HuH-7.5 (cell line): ENCODE measurements at regions not wholly inside any gene's neighbourhood (a gene's known extent, or its start where the extent isn't known, plus 50 kb on each side); places are given as distances from the start of the nearest gene placed in this dataset.

Experiments
- DNase-seq: peaks from one replicate; pipeline ENCODE4 v3.0.0; 2011; ENCODE audit warnings: low spot score

GRCh38 chr21:22399681-22400514, 1401.7 kb downstream of the NCAM2 start:
- DNase-seq, result no peak

GRCh38 chr21:22409571-22409970, 1411.4 kb downstream of the NCAM2 start:
- no peak for DNase-seq

GRCh38 chr21:22416555-22416954, 1418.3 kb downstream of the NCAM2 start:
- no peak for DNase-seq

- no peak for DNase-seq
Observed at GRCh38 chr21:22421416-22422180, 1423.4 kb downstream of the NCAM2 start.

GRCh38 chr21:22438428-22439086, 1440.3 kb downstream of the NCAM2 start:
- no peak for DNase-seq

- DNase-seq, result no peak
Observed at GRCh38 chr21:22444990-22445389, 1446.8 kb downstream of the NCAM2 start.

- DNase-seq, result no peak
Observed at GRCh38 chr21:22450507-22450906, 1452.3 kb downstream of the NCAM2 start.

GRCh38 chr21:22456241-22456640, 1458.0 kb downstream of the NCAM2 start:
- no peak for DNase-seq

GRCh38 chr21:22468893-22469292, 1470.7 kb downstream of the NCAM2 start:
- DNase-seq, result no peak

- DNase-seq, result no peak
Observed at GRCh38 chr21:22474403-22474802, 1476.2 kb downstream of the NCAM2 start.

GRCh38 chr21:22476214-22476613, 1478.0 kb downstream of the NCAM2 start:
- DNase-seq, result no peak

- DNase-seq, result no peak
Observed at GRCh38 chr21:22476726-22477646, 1478.8 kb downstream of the NCAM2 start.

- no peak for DNase-seq
Observed at GRCh38 chr21:22490049-22490448, 1491.8 kb downstream of the NCAM2 start.

- no peak for DNase-seq
Observed at GRCh38 chr21:22516230-22516629, 1518.0 kb downstream of the NCAM2 start.

- DNase-seq, result no peak
Observed at GRCh38 chr21:22535630-22536029, 1537.4 kb downstream of the NCAM2 start.

- no peak for DNase-seq
Observed at GRCh38 chr21:22536509-22536908, 1538.3 kb downstream of the NCAM2 start.

GRCh38 chr21:22544747-22545146, 1546.5 kb downstream of the NCAM2 start:
- no peak for DNase-seq

GRCh38 chr21:22552390-22552789, 1554.2 kb downstream of the NCAM2 start:
- DNase-seq, result no peak

GRCh38 chr21:22554690-22555316, 1556.6 kb downstream of the NCAM2 start:
- no peak for DNase-seq

- no peak for DNase-seq
Observed at GRCh38 chr21:22556829-22557228, 1558.6 kb downstream of the NCAM2 start.

- DNase-seq, result no peak
Observed at GRCh38 chr21:22561946-22562345, 1563.7 kb downstream of the NCAM2 start.
